HG02763 (cell line): ENCODE measurements at regions not wholly inside any gene's neighbourhood (a gene's known extent, or its start where the extent isn't known, plus 50 kb on each side); places are given as distances from the start of the nearest gene placed in this dataset.
"Not testable (repeated sequence)": the region's sequence is repeated elsewhere in the genome, so short reads cannot be mapped to it uniquely, and the experiment has no call there.

Experiments
- ATAC-seq: cut with Tn5 transposase; IDR thresholded peaks from one replicate; pipeline ENCODE4 v1.9.1; 2021; ENCODE audit warnings: mild to moderate bottlenecking, moderate library complexity; ENCODE audit not compliant: unreplicated experiment

DNA sequence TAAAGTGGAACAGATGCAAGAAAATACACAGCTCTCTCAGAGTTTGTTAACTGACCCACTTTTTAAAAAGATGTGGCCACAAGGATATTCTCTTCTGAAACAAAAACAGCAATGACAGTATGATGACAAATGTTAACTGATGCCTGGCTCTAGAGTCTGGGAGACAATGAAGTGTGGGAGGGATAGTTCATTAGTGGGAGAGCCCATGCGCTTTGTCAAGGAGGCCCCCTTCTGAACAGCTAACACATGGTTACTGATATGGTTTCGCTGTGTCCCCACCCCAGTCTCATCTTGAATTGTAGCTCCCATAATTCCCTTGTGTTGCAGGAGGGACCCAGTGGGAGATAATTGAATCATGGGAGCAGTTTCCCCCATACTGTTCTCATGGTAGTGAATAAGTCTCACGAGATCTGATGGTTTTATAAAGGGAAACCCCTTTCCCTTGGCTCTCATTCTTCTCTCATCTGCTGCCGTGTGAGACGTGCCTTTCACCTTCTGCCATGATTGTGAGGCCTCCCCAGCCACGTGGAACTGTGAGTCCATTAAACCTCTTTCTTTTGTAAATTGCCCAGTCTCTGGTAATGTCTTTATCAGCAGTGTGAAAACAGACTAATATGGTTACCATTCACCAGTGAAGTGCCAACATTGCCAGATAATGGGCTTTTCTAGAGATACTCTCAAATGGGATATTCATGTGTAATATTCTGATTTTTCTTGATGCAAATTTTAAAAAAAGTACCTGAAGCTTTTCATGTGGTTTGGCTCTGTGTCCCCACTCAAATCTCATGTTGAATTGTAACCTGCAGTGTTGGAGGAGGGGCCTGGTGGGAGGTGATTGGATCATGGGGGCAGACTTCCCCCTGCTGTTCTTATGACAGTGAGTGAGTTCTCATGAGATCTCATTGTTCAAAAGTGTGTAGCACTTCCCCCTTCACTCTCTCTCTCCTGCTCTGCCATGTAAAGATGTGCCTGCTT, 435.8 kb downstream of the SHISA9 start:
- not testable (repeated sequence) for ATAC-seq

- ATAC-seq: no peak
These were observed 436.6 kb downstream of the SHISA9 start for GRCh38 chr16:13338044-13338443.

GRCh38 chr16:13342675-13343074, 441.3 kb downstream of the SHISA9 start:
- ATAC-seq: no peak

DNA sequence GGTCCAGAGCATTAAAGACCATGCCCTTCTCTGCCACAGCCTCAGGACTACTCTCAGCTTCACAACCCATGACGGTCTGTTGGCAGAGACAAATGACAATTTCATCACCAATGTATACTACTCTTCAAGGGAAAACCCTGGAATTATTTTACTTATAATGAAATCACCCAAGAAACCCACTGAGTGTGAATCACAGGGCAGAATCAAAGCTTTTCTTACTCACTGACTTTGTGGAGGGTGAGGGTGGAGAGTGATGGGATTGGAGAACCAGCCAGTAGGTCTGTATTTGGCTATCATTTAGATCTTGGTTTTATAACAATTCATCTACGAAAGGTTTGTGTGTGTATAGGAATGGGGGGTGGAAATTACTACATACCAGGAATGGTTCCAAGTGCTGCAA, 442.6 kb downstream of the SHISA9 start:
- ATAC-seq: no peak

DNA sequence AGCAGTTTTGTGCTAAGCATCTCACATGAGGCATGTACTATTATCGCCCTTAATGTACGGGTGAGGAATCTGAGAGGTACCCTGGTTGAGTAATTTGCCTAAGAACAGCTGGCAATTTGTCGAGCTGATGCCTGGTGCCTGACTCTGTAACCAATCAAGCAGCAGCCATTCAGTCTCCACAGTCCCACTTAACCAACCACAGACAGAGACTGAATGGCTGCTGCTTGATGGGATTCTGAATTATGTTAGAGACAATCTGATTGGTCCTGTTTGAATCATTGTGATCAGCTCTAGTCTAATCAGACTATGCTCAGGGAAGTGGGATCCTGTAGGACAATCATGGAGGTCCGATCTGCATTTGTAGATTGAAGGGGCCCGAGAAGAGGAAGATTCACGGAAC, 447.0 kb downstream of the SHISA9 start:
- no peak for ATAC-seq

GRCh38 chr16:13350000-13350399, 448.6 kb downstream of the SHISA9 start:
- no peak for ATAC-seq

- ATAC-seq: no peak
These were observed 449.8 kb downstream of the SHISA9 start for GRCh38 chr16:13351181-13351580.

DNA sequence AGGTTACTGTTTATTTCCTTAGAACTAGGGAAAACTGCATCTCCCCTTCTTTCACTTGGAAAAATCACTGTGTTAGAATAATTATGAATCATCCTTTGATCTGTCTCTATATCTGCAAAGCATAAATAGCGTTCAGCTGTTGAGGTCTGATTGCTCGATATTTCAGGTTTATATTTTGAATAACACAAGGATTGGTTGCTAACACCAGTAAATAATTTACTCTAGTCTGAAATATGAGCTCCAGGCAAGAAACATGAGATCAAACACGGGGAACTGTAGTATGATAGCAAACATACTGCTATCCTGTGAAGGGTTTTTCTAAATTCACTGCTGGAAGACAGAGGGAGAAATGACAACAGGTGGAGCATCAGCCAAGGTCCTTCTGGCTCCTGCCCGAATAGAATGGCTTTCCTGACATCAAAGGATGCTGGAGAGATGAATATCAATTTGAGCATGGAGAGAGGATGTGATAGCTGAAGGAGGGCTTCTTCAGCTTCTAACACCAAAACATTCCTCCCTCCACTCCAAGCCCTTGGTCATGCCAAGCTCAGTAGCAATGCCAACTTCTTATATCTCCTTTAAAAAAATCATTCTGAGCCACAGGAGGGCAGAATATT, 450.3 kb downstream of the SHISA9 start:
- no peak for ATAC-seq

DNA sequence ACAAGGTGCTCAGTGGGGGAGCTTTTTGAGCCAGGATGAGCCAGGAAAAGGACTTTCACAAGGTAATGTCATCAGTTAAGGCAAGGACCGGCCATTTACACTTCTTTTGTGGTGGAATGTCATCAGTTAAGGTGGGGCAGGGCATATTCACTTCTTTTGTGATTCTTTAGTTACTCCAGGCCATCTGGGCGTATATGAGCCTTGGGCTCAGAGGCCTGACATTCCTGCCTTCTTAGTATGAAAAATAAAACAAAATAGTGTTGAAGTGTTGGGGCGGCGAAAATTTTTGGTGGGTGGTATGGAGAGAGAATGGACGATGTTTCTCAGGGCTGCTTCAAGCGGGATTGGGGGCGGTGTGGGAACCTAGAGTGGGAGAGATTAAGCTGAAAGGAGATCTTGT, 451.4 kb downstream of the SHISA9 start:
- ATAC-seq: not testable (repeated sequence)

DNA sequence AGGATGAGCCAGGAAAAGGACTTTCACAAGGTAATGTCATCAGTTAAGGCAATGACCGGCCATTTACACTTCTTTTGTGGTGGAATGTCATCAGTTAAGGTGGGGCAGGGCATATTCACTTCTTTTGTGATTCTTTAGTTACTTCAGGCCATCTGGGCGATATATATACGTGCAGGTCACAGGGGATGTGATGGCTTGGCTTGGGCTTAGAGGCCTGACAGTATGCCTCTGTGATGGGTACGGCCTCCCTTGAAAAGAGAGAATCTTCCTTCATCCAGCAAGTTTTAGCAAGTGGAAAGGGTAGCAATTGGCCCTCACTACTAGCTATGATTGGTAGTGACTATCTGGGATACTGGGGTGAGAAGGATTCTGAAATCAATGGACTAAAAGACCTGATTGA, 456.4 kb downstream of the SHISA9 start:
- not testable (repeated sequence) for ATAC-seq

- ATAC-seq: no peak
These were observed 458.4 kb downstream of the SHISA9 start for GRCh38 chr16:13359835-13360234.

DNA sequence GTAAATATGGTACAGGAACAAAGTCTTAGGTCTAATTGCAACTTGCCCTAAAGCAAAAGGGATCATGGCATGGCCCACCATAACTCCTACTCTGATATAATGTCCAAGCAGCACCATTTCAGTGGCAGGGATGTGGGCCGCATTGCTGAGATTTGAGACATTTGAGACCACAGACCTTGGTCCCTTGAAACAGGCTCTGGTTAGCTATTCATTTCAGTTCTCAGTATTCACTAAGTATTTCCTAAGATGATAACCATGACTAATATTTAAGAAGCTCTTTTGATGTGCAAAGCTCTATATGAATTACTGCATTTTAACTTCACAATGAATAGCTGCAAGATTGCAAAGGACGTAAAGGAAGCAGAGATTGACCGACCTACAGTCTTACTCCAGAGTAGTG, 471.0 kb downstream of the SHISA9 start:
- no peak for ATAC-seq

DNA sequence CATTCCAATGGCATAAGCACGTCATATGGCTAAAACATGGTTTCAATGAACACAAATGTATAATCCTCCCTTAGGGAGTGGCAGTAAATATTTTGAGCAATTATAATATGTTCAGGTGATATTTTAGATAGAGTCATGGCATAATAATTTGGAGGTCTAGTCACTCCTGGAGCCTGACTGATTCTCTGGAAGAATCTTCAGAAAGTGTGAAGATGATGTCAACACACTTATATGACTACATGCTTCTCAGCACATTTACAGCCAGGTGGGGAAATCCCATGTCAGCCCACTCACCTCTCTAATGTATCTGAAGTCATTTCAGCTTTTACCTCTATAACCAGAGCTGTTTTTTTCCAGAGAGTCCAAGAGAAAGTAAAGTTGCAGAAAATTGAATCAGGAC, 474.8 kb downstream of the SHISA9 start:
- no peak for ATAC-seq

DNA sequence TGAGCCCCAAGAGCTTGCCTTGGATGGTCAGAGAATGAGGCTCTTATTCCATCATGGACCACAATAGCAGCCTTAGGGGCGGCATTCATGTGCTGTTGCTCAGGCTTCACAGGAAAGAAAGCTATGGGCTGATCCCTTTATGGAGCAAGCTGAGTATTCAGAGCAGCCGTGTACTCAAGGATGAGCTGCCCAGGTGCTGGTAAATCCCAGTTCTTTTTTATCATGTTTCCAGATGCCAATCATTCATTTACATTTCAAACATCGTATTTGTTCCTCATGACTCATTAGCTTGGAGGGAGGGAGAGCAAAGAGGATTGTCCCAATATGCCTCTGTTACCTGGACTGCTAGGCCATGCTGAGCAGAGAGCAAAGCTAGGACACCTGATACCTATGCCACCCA, 475.7 kb downstream of the SHISA9 start:
- ATAC-seq: no peak

- no peak for ATAC-seq
These were observed 476.8 kb downstream of the SHISA9 start for GRCh38 chr16:13378151-13378550.

GRCh38 chr16:13379266-13379665, 477.9 kb downstream of the SHISA9 start:
- no peak for ATAC-seq

GRCh38 chr16:13385156-13386040, 484.0 kb downstream of the SHISA9 start:
- ATAC-seq: not testable (repeated sequence)

GRCh38 chr16:13390093-13390985, 488.9 kb downstream of the SHISA9 start:
- no peak for ATAC-seq

- ATAC-seq: no peak
These were observed 489.5 kb downstream of the SHISA9 start for GRCh38 chr16:13390986-13391305.

DNA sequence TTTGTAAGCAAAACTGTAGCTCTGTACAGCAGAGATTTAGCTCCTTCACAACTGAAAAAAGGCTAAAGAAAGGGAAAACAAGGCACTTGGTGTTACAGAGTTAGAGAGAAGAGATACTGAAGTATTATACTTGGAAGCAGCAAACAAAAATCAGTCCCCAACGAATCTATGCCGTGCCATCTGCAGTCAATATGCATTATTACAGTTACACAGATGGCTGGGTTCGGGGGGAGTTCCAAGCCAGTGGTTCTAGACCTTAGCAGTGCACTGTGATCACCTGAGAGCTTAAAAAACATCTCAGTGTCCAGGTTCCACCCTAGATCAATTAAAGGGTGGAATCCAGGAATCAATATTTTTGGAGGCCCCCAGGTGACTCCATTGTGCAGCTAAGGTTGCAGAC, 489.9 kb downstream of the SHISA9 start:
- no peak for ATAC-seq
